Erythroblast (primary cell): ENCODE measurements at regions not wholly inside any gene's neighbourhood (a gene's known extent, or its start where the extent isn't known, plus 50 kb on each side); places are given as distances from the start of the nearest gene placed in this dataset.

Experiments
- GATA1 ChIP-seq: IDR thresholded peaks from 2 replicates; pipeline ENCODE4 v1.6.1; 2011; ENCODE audit warnings: low read depth, mild to moderate bottlenecking, control low read depth, low read length, moderate library complexity
- POLR2A ChIP-seq: IDR thresholded peaks from 2 replicates; pipeline ENCODE4 v1.6.1; 2011; ENCODE audit warnings: mild to moderate bottlenecking, low read length

DNA sequence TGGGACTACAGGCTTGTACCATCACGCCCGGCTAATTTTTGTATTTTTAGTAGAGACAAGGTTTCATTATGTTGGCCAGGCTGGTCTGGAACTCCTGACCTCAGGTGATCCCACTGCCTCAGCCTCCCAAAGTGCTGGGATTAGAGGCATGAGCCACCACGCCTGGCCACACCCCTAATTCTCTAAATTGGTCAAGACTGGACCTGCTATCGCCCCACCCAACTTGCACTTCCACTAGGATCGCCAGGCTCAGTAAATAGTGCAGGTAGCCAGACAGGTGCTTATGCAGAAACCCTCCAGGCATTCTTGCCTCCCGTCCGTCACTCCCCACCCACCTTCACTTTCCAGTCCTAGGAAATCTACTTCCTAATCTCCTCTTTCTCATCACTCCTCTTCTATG, 481.4 kb upstream of the EEF2KMT start:
- TF ChIP-seq POLR2A: no peak
- no peak for TF ChIP-seq GATA1
